ENCODE measurements at regions not wholly inside any gene's neighbourhood (a gene's known extent, or its start where the extent isn't known, plus 50 kb on each side); places are given as distances from the start of the nearest gene placed in this dataset.

GRCh38 chr16:59487067-59487466 is 753.0 kb upstream of the GOT2 start:
- Histone ChIP-seq H3K4me3 (replicated peaks; ENCODE audit: low read depth, low read length) (no peak overlapping the region), H3K27me3 (replicated peaks; ENCODE audit: control insufficient read depth, insufficient read depth, low read length) (no peaks in the 10 kb centered on the region), H3K36me3 (ENCODE audit: control insufficient read depth, insufficient read depth, low read length) (no peaks in the 10 kb centered on the region)
- no peak for DNase-seq (ENCODE audit: extremely low read depth, insufficient read length)
- TF ChIP-seq CTCF (IDR thresholded peaks at IDR 0.05; ENCODE audit: insufficient read depth, low read length, poor library complexity, severe bottlenecking) = no peak

DNA sequence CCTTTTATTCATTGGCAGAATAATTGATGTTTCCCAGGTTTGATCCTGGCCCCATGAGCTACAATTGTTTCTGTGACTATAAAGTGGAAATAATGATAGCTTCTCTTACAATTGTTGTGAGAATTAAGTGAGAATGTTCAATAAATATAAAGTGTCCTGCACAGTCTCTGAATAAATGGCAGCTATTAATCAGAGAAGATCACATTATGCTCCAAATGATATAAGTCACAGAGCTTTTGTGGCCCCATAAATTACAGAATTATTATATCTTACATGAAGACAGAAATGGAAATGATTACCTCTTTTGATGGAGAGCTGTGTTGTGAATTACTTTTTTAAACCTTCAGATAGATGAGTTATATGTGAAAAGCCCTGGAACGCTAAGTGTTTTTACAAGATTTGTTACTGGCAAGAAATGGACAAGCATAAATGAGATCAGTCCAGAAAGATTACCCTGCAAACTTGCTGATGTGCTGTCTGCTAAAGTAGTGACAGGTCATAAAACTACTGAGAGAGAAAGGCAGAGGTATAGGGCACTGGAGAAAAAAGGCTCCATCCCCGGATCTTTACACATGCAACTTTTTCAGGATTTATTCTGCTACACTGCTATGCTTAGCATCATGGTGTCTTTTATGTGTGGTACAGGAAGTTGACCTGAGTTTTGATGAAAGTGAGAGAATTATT is 750.9 kb upstream of the GOT2 start:
- Histone ChIP-seq H3K36me3 (ENCODE audit: control insufficient read depth, insufficient read depth, low read length) (no peaks in the 10 kb centered on the region), H3K4me3 (replicated peaks; ENCODE audit: low read depth, low read length) (no peak overlapping the region), H3K27me3 (replicated peaks; ENCODE audit: control insufficient read depth, insufficient read depth, low read length) (no peaks in the 10 kb centered on the region)
- no peak for DNase-seq (ENCODE audit: extremely low read depth, insufficient read length)
- TF ChIP-seq CTCF (IDR thresholded peaks at IDR 0.05; ENCODE audit: insufficient read depth, low read length, poor library complexity, severe bottlenecking) = no peak

GRCh38 chr16:59478838-59479237 is 744.7 kb upstream of the GOT2 start:
- no peak for DNase-seq (ENCODE audit: extremely low read depth, insufficient read length)
- no peaks in the 10 kb centered on the region for H3K27me3 ChIP-seq (replicated peaks; ENCODE audit: control insufficient read depth, insufficient read depth, low read length)
- no peak overlapping the region for H3K4me3 ChIP-seq (replicated peaks; ENCODE audit: low read depth, low read length)
- H3K36me3 ChIP-seq (ENCODE audit: control insufficient read depth, insufficient read depth, low read length) = no peaks in the 10 kb centered on the region
- TF ChIP-seq CTCF (IDR thresholded peaks at IDR 0.05; ENCODE audit: insufficient read depth, low read length, poor library complexity, severe bottlenecking) = no peak

GRCh38 chr16:59470556-59470955 is 736.4 kb upstream of the GOT2 start:
- TF ChIP-seq CTCF (IDR thresholded peaks at IDR 0.05; ENCODE audit: insufficient read depth, low read length, poor library complexity, severe bottlenecking) = no peak
- DNase-seq (ENCODE audit: extremely low read depth, insufficient read length) = no peak
- Histone ChIP-seq H3K36me3 (ENCODE audit: control insufficient read depth, insufficient read depth, low read length) (no peaks in the 10 kb centered on the region), H3K4me3 (replicated peaks; ENCODE audit: low read depth, low read length) (no peak overlapping the region), H3K27me3 (replicated peaks; ENCODE audit: control insufficient read depth, insufficient read depth, low read length) (no peaks in the 10 kb centered on the region)

GRCh38 chr16:59469266-59469665 is 735.1 kb upstream of the GOT2 start:
- no peak overlapping the region for H3K4me3 ChIP-seq (replicated peaks; ENCODE audit: low read depth, low read length)
- no peak for TF ChIP-seq CTCF (IDR thresholded peaks at IDR 0.05; ENCODE audit: insufficient read depth, low read length, poor library complexity, severe bottlenecking)
- H3K27me3 ChIP-seq (replicated peaks; ENCODE audit: control insufficient read depth, insufficient read depth, low read length) = no peaks in the 10 kb centered on the region
- DNase-seq (ENCODE audit: extremely low read depth, insufficient read length) = no peak
- no peaks in the 10 kb centered on the region for H3K36me3 ChIP-seq (ENCODE audit: control insufficient read depth, insufficient read depth, low read length)

DNA sequence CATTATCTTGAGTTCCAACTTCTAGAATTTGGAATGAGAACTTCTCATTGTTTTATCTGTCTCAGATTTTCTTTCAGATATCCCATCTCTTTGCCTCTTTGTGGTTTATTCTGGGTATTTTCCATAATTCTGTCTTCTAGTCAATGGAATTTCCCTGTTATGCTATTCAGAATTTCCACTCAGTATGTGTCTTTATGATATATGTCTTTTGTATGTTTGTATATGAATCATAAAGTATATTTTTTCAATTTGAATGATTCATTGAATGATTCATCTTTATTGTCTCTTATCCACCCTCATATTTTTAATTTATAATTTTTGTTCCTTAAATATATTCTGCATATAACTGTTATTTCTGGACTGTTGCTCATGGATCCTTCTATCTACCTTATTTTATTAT is 729.7 kb upstream of the GOT2 start:
- no peak for DNase-seq (ENCODE audit: extremely low read depth, insufficient read length)

More for the DNA sequence above, 729.7 kb upstream of the GOT2 start:
- Histone ChIP-seq H3K36me3 (ENCODE audit: control insufficient read depth, insufficient read depth, low read length) (no peaks in the 10 kb centered on the region), H3K27me3 (replicated peaks; ENCODE audit: control insufficient read depth, insufficient read depth, low read length) (no peaks in the 10 kb centered on the region), H3K4me3 (replicated peaks; ENCODE audit: low read depth, low read length) (no peak overlapping the region)
- TF ChIP-seq CTCF (IDR thresholded peaks at IDR 0.05; ENCODE audit: insufficient read depth, low read length, poor library complexity, severe bottlenecking) = no peak

Measured in GM06990 (cell line).